ENCODE measurements at regions not wholly inside any gene's neighbourhood (a gene's known extent, or its start where the extent isn't known, plus 50 kb on each side); places are given as distances from the start of the nearest gene placed in this dataset.

DNA sequence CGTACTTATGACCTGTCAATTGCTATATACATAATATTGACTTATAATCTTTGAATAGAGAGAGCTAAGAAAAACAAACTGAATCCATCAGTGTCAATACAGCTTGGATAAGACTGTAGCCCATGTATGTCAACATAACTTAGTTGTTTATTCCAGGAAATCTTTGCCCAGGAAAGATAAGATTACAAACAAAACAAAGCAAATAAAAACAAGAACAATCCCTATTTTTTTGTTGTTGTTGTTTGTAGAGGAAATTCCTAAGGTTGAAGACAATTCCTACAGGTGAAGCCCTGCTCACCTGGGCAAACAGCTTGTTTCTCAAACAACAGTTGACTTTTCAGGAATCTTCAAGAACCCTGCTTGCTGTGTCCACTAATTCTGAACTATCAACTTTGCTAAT is 76.0 kb downstream of the HYCC1 start:
- H3K4me3 Mint-ChIP-seq, result no peak overlapping the region
- DNase-seq (no peak), ATAC-seq (no peak)
- intact Hi-C loops (cut with micrococcal nuclease), result no loop called here
- H3K27me3 Mint-ChIP-seq (ENCODE audit: low read depth in 2 of 2), result peaks cover 0 to 3% of the 10 kb centered on the region in 2 donors
- no peaks in the 10 kb centered on the region for H3K4me1 ChIP-seq (ENCODE audit: control insufficient read depth, insufficient read depth, low read length)
- no peaks in the 10 kb centered on the region for H3K36me3 ChIP-seq (ENCODE audit: control insufficient read depth, insufficient read depth, low read length)
- H3K4me1 Mint-ChIP-seq, result no peaks in the 10 kb centered on the region
- no peak overlapping the region for H3K27ac Mint-ChIP-seq
- H3K9me3 Mint-ChIP-seq, result no peaks in the 10 kb centered on the region
- no CpG with 5 or more reads among the region's 1 CpG for WGBS (ENCODE audit: insufficient coverage)
- H3K4me3 ChIP-seq (ENCODE audit: low read length), result no peak overlapping the region
- H3K27ac ChIP-seq (ENCODE audit: low read length), result no peak overlapping the region
- TF ChIP-seq, protein P1, sequence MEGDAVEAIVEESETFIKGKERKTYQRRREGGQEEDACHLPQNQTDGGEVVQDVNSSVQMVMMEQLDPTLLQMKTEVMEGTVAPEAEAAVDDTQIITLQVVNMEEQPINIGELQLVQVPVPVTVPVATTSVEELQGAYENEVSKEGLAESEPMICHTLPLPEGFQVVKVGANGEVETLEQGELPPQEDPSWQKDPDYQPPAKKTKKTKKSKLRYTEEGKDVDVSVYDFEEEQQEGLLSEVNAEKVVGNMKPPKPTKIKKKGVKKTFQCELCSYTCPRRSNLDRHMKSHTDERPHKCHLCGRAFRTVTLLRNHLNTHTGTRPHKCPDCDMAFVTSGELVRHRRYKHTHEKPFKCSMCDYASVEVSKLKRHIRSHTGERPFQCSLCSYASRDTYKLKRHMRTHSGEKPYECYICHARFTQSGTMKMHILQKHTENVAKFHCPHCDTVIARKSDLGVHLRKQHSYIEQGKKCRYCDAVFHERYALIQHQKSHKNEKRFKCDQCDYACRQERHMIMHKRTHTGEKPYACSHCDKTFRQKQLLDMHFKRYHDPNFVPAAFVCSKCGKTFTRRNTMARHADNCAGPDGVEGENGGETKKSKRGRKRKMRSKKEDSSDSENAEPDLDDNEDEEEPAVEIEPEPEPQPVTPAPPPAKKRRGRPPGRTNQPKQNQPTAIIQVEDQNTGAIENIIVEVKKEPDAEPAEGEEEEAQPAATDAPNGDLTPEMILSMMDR (IDR thresholded peaks at IDR 0.05), result no peak
- H3K36me3 Mint-ChIP-seq, result no peaks in the 10 kb centered on the region
- no peaks in the 10 kb centered on the region for H3K9me3 ChIP-seq (ENCODE audit: control insufficient read depth, insufficient read depth, low read length)
- no peaks in the 10 kb centered on the region for H3K27me3 ChIP-seq (ENCODE audit: control insufficient read depth, insufficient read depth, low read length)

DNA sequence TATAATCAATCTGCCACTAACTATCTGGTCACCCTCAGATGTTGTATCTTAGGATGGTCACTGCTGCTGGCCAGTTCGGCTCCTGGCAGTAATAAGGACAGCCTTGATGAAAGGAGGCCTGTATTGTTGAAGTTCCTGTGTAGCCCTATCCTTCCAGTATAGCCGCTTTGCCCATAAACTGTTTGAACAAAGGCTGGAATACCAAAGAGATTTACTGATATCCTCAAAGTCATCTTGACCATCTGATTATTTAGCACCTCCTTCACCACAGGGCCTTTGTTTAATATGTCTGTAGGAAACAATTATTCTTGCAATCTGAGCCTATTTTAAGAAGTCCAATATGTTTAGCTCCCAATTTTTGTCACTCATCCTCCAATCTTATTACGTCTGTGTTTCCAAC is 77.7 kb downstream of the HYCC1 start:
- intact Hi-C loops (cut with micrococcal nuclease), result no loop called here
- TF ChIP-seq, protein P1 (IDR thresholded peaks at IDR 0.05), result no peak
- Mint-ChIP-seq H3K9me3 (no peaks in the 10 kb centered on the region), H3K4me3 (no peak overlapping the region), H3K27me3 (ENCODE audit: low read depth in 2 of 2) (peaks cover 7 to 8% of the 10 kb centered on the region in 2 donors), H3K36me3 (no peaks in the 10 kb centered on the region), H3K4me1 (no peaks in the 10 kb centered on the region), H3K27ac (no peak overlapping the region)
- Histone ChIP-seq H3K4me3 (ENCODE audit: low read length) (no peak overlapping the region), H3K4me1 (ENCODE audit: control insufficient read depth, insufficient read depth, low read length) (no peaks in the 10 kb centered on the region), H3K27me3 (ENCODE audit: control insufficient read depth, insufficient read depth, low read length) (no peaks in the 10 kb centered on the region), H3K27ac (ENCODE audit: low read length) (no peak overlapping the region), H3K36me3 (ENCODE audit: control insufficient read depth, insufficient read depth, low read length) (no peaks in the 10 kb centered on the region), H3K9me3 (ENCODE audit: control insufficient read depth, insufficient read depth, low read length) (no peaks in the 10 kb centered on the region)
- WGBS (ENCODE audit: insufficient coverage), result 72% methylated on average over 2 of the region's 3 CpGs
- no peak for ATAC-seq
- DNase-seq, result no peak

DNA sequence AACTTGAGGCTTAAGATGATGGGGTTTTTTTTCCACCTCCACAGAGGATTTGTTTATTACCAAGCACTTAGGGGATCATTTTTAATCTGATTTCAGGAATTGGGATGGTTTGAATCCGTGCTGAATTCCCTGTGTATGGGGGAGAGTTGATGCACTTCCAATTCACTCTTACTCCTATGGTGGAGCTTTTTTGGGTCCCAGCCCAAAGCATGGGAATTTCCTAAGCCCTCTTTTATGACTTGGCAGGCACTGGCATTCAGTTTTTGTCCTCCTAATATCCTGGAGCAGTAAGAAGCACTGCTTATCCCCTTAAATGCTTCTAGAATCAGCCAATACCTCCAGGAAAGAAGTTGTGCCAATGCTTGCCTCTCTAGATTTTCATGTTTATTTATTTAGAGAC is 78.7 kb downstream of the HYCC1 start:
- no CpG with 5 or more reads among the region's 1 CpG for WGBS (ENCODE audit: insufficient coverage)
- H3K9me3 Mint-ChIP-seq, result peaks cover 0 to 2% of the 10 kb centered on the region in 2 donors
- H3K27ac Mint-ChIP-seq, result no peak overlapping the region
- H3K4me3 Mint-ChIP-seq, result no peak overlapping the region
- Histone ChIP-seq H3K36me3 (ENCODE audit: control insufficient read depth, insufficient read depth, low read length) (no peaks in the 10 kb centered on the region), H3K4me3 (ENCODE audit: low read length) (no peak overlapping the region), H3K27me3 (ENCODE audit: control insufficient read depth, insufficient read depth, low read length) (no peaks in the 10 kb centered on the region), H3K27ac (ENCODE audit: low read length) (no peak overlapping the region), H3K9me3 (ENCODE audit: control insufficient read depth, insufficient read depth, low read length) (no peaks in the 10 kb centered on the region), H3K4me1 (ENCODE audit: control insufficient read depth, insufficient read depth, low read length) (no peaks in the 10 kb centered on the region)
- TF ChIP-seq, protein P1 (IDR thresholded peaks at IDR 0.05), result no peak
- no peaks in the 10 kb centered on the region for H3K4me1 Mint-ChIP-seq
- intact Hi-C loops (cut with micrococcal nuclease), result no loop called here
- ATAC-seq (no peak), DNase-seq (no peak)
- peaks cover 8 to 13% of the 10 kb centered on the region in 2 donors for H3K27me3 Mint-ChIP-seq (ENCODE audit: low read depth in 2 of 2)
- H3K36me3 Mint-ChIP-seq, result no peaks in the 10 kb centered on the region

DNA sequence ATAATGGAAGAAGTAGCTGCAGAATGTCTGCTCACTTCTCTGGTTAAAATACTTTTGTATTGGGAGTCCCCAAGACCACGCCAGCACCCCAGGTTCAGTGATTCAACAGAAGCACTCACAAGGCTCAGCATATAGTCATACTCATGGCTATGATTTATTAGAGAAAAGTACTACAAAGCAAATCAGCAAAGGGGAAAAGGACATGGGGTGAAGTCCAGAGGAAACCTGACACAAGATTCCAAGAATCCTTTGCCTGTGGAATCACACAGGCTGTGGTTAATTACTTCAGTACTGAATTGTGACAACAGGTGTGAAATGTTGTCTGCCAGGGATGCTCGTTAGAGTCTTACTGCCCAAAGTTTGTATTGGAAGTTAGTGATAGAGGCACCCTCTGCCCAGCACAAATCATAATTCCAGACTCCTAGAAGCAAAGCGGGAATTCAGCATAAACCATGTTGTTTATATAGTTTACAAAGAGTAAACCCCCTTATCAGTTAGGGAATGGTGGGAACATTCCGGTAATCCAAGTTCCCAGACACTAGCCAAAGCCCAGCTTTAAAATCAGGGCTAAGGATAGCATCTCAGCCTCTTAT is 79.4 kb downstream of the HYCC1 start:
- intact Hi-C loops (cut with micrococcal nuclease), result no loop called here
- Histone ChIP-seq H3K4me3 (ENCODE audit: low read length) (no peak overlapping the region), H3K27ac (ENCODE audit: low read length) (no peak overlapping the region), H3K27me3 (ENCODE audit: control insufficient read depth, insufficient read depth, low read length) (no peaks in the 10 kb centered on the region), H3K4me1 (ENCODE audit: control insufficient read depth, insufficient read depth, low read length) (no peaks in the 10 kb centered on the region), H3K36me3 (ENCODE audit: control insufficient read depth, insufficient read depth, low read length) (no peaks in the 10 kb centered on the region), H3K9me3 (ENCODE audit: control insufficient read depth, insufficient read depth, low read length) (no peaks in the 10 kb centered on the region)
- Mint-ChIP-seq H3K36me3 (no peaks in the 10 kb centered on the region), H3K9me3 (peaks cover 0 to 2% of the 10 kb centered on the region in 2 donors), H3K27me3 (ENCODE audit: low read depth in 2 of 2) (peaks cover 8 to 13% of the 10 kb centered on the region in 2 donors), H3K27ac (no peak overlapping the region), H3K4me1 (no peaks in the 10 kb centered on the region), H3K4me3 (no peak overlapping the region)
- no peak for ATAC-seq
- no peak for DNase-seq
- 92% methylated on average over 2 of the region's 4 CpGs for WGBS (ENCODE audit: insufficient coverage)
- TF ChIP-seq, protein P1 (IDR thresholded peaks at IDR 0.05), result no peak
